ENCODE measurements at regions not wholly inside any gene's neighbourhood (a gene's known extent, or its start where the extent isn't known, plus 50 kb on each side); places are given as distances from the start of the nearest gene placed in this dataset.

DNA sequence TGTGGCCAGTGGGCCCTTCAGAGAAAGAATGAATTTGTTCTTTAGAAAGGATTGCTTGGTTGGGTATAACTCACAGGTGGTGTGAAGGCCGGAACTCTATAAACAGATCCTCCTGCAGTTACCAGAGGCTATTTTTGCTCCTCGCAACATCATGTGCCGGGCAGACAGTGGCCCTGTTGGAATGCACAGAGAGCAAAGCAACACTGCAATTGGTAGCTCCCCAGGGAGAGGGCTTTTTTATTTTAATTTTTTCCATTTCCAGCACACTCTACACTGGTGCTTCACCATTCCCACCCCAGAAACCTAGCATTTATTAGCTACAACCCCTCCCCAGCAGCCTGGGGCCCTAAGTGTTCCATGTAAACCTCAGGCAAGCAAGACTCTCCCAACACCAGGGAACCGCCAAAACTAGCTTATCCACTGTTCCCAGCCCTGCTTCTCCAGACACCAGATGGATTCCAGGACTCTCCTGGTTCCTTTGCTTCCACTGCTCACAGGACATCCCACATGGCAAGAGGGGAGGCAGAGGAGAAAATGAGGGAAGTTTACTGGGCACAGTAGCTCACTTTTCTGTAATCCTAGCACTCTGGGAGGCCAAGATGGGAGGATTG, 75.1 kb upstream of the TMEM164 start:
- no peak overlapping the region for H3K27ac ChIP-seq (ENCODE audit: control insufficient read depth, insufficient read depth)
- no peaks in the 10 kb centered on the region for H4K20me1 ChIP-seq (ENCODE audit: control insufficient read depth, insufficient read depth)
- no peak overlapping the region for H3K9ac ChIP-seq (ENCODE audit: control insufficient read depth, insufficient read depth, low read length)
- H3K4me3 ChIP-seq: no peak overlapping the region
- in situ Hi-C loops (cut with MboI) (no loop called here), intact Hi-C loops (cut with micrococcal nuclease; ENCODE audit: unreplicated experiment) (no loop called here)
- no TSS peak for BruUV-seq (replicated peaks)
- H3K4me1 ChIP-seq (ENCODE audit: control insufficient read depth, insufficient read depth, low read length): peaks cover 5% of the 10 kb centered on the region
- TF ChIP-seq RBBP5 (conservative IDR thresholded peaks at IDR 0.05) (no peak), EGR1 (IDR thresholded peaks at IDR 0.05; ENCODE audit: borderline replicate concordance in 1 of 2, low read depth in 2 of 2, low read length in 2 of 2) (no peak), CBX5 (IDR thresholded peaks at IDR 0.05; ENCODE audit: low read depth) (no peak), ZNF622 (IDR thresholded peaks at IDR 0.05) (no peak), MTA3 (IDR thresholded peaks at IDR 0.05; ENCODE audit: borderline replicate concordance, low read length) (no peak), RELA (IDR thresholded peaks at IDR 0.05; ENCODE audit: borderline replicate concordance, partially characterized antibody) (no peak), FOS (IDR thresholded peaks at IDR 0.05; ENCODE audit: borderline replicate concordance, extremely low read depth, insufficient read length) (no peak), NFIC (IDR thresholded peaks at IDR 0.05; ENCODE audit: low read depth, low read length) (no peak), RCOR1 (conservative IDR thresholded peaks at IDR 0.05; ENCODE audit: low read depth, low read length) (no peak), KAT2A (conservative IDR thresholded peaks at IDR 0.05; ENCODE audit: control insufficient read depth, low read depth, low read length) (no peak), ZZZ3 (IDR thresholded peaks at IDR 0.05; ENCODE audit: control insufficient read depth, insufficient read length, low read depth) (no peak), SREBF2 (IDR thresholded peaks at IDR 0.05; ENCODE audit: low read length) (no peak)
- TF ChIP-seq, protein P1, sequence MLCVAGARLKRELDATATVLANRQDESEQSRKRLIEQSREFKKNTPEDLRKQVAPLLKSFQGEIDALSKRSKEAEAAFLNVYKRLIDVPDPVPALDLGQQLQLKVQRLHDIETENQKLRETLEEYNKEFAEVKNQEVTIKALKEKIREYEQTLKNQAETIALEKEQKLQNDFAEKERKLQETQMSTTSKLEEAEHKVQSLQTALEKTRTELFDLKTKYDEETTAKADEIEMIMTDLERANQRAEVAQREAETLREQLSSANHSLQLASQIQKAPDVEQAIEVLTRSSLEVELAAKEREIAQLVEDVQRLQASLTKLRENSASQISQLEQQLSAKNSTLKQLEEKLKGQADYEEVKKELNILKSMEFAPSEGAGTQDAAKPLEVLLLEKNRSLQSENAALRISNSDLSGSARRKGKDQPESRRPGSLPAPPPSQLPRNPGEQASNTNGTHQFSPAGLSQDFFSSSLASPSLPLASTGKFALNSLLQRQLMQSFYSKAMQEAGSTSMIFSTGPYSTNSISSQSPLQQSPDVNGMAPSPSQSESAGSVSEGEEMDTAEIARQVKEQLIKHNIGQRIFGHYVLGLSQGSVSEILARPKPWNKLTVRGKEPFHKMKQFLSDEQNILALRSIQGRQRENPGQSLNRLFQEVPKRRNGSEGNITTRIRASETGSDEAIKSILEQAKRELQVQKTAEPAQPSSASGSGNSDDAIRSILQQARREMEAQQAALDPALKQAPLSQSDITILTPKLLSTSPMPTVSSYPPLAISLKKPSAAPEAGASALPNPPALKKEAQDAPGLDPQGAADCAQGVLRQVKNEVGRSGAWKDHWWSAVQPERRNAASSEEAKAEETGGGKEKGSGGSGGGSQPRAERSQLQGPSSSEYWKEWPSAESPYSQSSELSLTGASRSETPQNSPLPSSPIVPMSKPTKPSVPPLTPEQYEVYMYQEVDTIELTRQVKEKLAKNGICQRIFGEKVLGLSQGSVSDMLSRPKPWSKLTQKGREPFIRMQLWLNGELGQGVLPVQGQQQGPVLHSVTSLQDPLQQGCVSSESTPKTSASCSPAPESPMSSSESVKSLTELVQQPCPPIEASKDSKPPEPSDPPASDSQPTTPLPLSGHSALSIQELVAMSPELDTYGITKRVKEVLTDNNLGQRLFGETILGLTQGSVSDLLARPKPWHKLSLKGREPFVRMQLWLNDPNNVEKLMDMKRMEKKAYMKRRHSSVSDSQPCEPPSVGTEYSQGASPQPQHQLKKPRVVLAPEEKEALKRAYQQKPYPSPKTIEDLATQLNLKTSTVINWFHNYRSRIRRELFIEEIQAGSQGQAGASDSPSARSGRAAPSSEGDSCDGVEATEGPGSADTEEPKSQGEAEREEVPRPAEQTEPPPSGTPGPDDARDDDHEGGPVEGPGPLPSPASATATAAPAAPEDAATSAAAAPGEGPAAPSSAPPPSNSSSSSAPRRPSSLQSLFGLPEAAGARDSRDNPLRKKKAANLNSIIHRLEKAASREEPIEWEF (IDR thresholded peaks at IDR 0.05; ENCODE audit: insufficient replicate concordance, low read depth, low read length): no peak
- TF ChIP-seq, protein P2, sequence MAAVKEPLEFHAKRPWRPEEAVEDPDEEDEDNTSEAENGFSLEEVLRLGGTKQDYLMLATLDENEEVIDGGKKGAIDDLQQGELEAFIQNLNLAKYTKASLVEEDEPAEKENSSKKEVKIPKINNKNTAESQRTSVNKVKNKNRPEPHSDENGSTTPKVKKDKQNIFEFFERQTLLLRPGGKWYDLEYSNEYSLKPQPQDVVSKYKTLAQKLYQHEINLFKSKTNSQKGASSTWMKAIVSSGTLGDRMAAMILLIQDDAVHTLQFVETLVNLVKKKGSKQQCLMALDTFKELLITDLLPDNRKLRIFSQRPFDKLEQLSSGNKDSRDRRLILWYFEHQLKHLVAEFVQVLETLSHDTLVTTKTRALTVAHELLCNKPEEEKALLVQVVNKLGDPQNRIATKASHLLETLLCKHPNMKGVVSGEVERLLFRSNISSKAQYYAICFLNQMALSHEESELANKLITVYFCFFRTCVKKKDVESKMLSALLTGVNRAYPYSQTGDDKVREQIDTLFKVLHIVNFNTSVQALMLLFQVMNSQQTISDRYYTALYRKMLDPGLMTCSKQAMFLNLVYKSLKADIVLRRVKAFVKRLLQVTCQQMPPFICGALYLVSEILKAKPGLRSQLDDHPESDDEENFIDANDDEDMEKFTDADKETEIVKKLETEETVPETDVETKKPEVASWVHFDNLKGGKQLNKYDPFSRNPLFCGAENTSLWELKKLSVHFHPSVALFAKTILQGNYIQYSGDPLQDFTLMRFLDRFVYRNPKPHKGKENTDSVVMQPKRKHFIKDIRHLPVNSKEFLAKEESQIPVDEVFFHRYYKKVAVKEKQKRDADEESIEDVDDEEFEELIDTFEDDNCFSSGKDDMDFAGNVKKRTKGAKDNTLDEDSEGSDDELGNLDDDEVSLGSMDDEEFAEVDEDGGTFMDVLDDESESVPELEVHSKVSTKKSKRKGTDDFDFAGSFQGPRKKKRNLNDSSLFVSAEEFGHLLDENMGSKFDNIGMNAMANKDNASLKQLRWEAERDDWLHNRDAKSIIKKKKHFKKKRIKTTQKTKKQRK (IDR thresholded peaks at IDR 0.05; ENCODE audit: low read depth, low read length): no peak
- DNase-seq (ENCODE audit: low read depth, low spot score) (no peak), FAIRE-seq (no peak), ATAC-seq (no peak)
- SMC1A ChIA-PET (ENCODE audit: uncharacterized antibody, unreplicated experiment): no interaction called here
- CTCF ChIA-PET: interaction anchor here (0.6 to 1.5 kb wide), 2 partner anchors 130 to 219 kb away, joined by 3 to 4 read pairs; no protein-coding TSS in a partner anchor
- no peak overlapping the region for H2AFZ ChIP-seq (ENCODE audit: control insufficient read depth, low read depth, low read length)
- POLR2A ChIA-PET: interaction anchor here (0.6 kb wide), 1 partner anchor 29 kb away, joined by 4 read pairs; no protein-coding TSS in a partner anchor
- H3K36me3 ChIP-seq (ENCODE audit: control insufficient read depth in 2 of 2, insufficient read depth in 2 of 2, low read length in 1 of 2): no peaks in the 10 kb centered on the region
- no peak overlapping the region for H3K4me2 ChIP-seq (ENCODE audit: control insufficient read depth, insufficient read depth)
- RAD21 ChIA-PET (ENCODE audit: unreplicated experiment): no interaction called here
- no peaks in the 10 kb centered on the region for H3K9me3 ChIP-seq (replicated peaks; ENCODE audit: control insufficient read depth, insufficient read depth, low read length)
- no peaks in the 10 kb centered on the region for H3K79me2 ChIP-seq (ENCODE audit: control insufficient read depth, insufficient read depth, low read length)
- WGBS (ENCODE audit: insufficient coverage, insufficient replicate concordance, low lambda C conversion rate, missing lambda C conversion rate): 41% methylated on average over 4 of the region's 4 CpGs
- no peaks in the 10 kb centered on the region for H3K27me3 ChIP-seq (replicated peaks in 1 of 2; ENCODE audit: control insufficient read depth in 2 of 2, insufficient read depth in 2 of 2, low read length in 1 of 2)
